ENCODE measurements at regions not wholly inside any gene's neighbourhood (a gene's known extent, or its start where the extent isn't known, plus 50 kb on each side); places are given as distances from the start of the nearest gene placed in this dataset.

- Histone ChIP-seq H3K27ac (ENCODE audit: insufficient read depth, low read length) (no peak overlapping the region), H3K4me3 (replicated peaks in 1 of 4; ENCODE audit: control extremely low read depth in 1 of 4, insufficient read depth in 1 of 4, low read depth in 3 of 4, low read length in 4 of 4) (no peak overlapping the region), H3K4me1 (ENCODE audit: control insufficient read depth, extremely low read depth, insufficient read depth, low read length) (no peaks in the 10 kb centered on the region), H3K9ac (ENCODE audit: insufficient read depth, low read length) (no peak overlapping the region), H3K79me2 (ENCODE audit: control insufficient read depth, insufficient read depth, low read length) (no peaks in the 10 kb centered on the region), H2AFZ (ENCODE audit: low read length) (no peak overlapping the region), H3K4me2 (ENCODE audit: extremely low read depth, insufficient read depth, low read length) (no peak overlapping the region), H3K9me3 (ENCODE audit: control insufficient read depth, insufficient read depth, low read depth, low read length) (no peaks in the 10 kb centered on the region), H3K36me3 (ENCODE audit: control insufficient read depth, insufficient read depth, low read length) (no peaks in the 10 kb centered on the region), H4K20me1 (ENCODE audit: control insufficient read depth, extremely low read depth, insufficient read depth, low read length) (peaks cover 1% of the 10 kb centered on the region), H3K27me3 (ENCODE audit: control insufficient read depth, insufficient read depth, low read length) (no peaks in the 10 kb centered on the region)
- peak in 1 of 2 donors; percentile 0 for DNase-seq (ENCODE audit: low read depth in 2 of 2)
- no peak for TF ChIP-seq EZH2 (IDR thresholded peaks at IDR 0.05; ENCODE audit: low read length, missing control alignments)
- TF ChIP-seq CTCF (conservative IDR thresholded peaks at IDR 0.05 in 1 of 2, IDR thresholded peaks at IDR 0.05 in 1 of 2; ENCODE audit: low read depth in 1 of 2, low read length in 2 of 2): no peak
Measured at GRCh38 chr5:86760661-86761060, 142.9 kb downstream of the COX7C start.

- Histone ChIP-seq H2AFZ (ENCODE audit: low read length) (no peak overlapping the region), H3K9ac (ENCODE audit: insufficient read depth, low read length) (no peak overlapping the region), H3K79me2 (ENCODE audit: control insufficient read depth, insufficient read depth, low read length) (no peaks in the 10 kb centered on the region), H3K27ac (ENCODE audit: insufficient read depth, low read length) (no peak overlapping the region), H3K27me3 (ENCODE audit: control insufficient read depth, insufficient read depth, low read length) (no peaks in the 10 kb centered on the region), H3K9me3 (ENCODE audit: control insufficient read depth, insufficient read depth, low read depth, low read length) (no peaks in the 10 kb centered on the region), H3K4me2 (ENCODE audit: extremely low read depth, insufficient read depth, low read length) (no peak overlapping the region), H3K36me3 (ENCODE audit: control insufficient read depth, insufficient read depth, low read length) (no peaks in the 10 kb centered on the region), H4K20me1 (ENCODE audit: control insufficient read depth, extremely low read depth, insufficient read depth, low read length) (peaks cover 1% of the 10 kb centered on the region), H3K4me3 (replicated peaks in 1 of 4; ENCODE audit: control extremely low read depth in 1 of 4, insufficient read depth in 1 of 4, low read depth in 3 of 4, low read length in 4 of 4) (no peak overlapping the region), H3K4me1 (ENCODE audit: control insufficient read depth, extremely low read depth, insufficient read depth, low read length) (no peaks in the 10 kb centered on the region)
- no peak for DNase-seq (ENCODE audit: low read depth in 2 of 2)
- no peak for TF ChIP-seq CTCF (conservative IDR thresholded peaks at IDR 0.05 in 1 of 2, IDR thresholded peaks at IDR 0.05 in 1 of 2; ENCODE audit: low read depth in 1 of 2, low read length in 2 of 2)
- no peak for TF ChIP-seq EZH2 (IDR thresholded peaks at IDR 0.05; ENCODE audit: low read length, missing control alignments)
Measured at GRCh38 chr5:86763929-86764328, 146.2 kb downstream of the COX7C start.

GRCh38 chr5:86765778-86766502, 148.2 kb downstream of the COX7C start:
- no peaks in the 10 kb centered on the region for H3K4me1 ChIP-seq (ENCODE audit: control insufficient read depth, extremely low read depth, insufficient read depth, low read length)
- H4K20me1 ChIP-seq (ENCODE audit: control insufficient read depth, extremely low read depth, insufficient read depth, low read length): peaks cover 1% of the 10 kb centered on the region
- no peaks in the 10 kb centered on the region for H3K79me2 ChIP-seq (ENCODE audit: control insufficient read depth, insufficient read depth, low read length)
- TF ChIP-seq EZH2 (IDR thresholded peaks at IDR 0.05; ENCODE audit: low read length, missing control alignments): no peak
- TF ChIP-seq CTCF (conservative IDR thresholded peaks at IDR 0.05 in 1 of 2, IDR thresholded peaks at IDR 0.05 in 1 of 2; ENCODE audit: low read depth in 1 of 2, low read length in 2 of 2): no peak
- no peaks in the 10 kb centered on the region for H3K9me3 ChIP-seq (ENCODE audit: control insufficient read depth, insufficient read depth, low read depth, low read length)
- H3K9ac ChIP-seq (ENCODE audit: insufficient read depth, low read length): no peak overlapping the region
- no peaks in the 10 kb centered on the region for H3K36me3 ChIP-seq (ENCODE audit: control insufficient read depth, insufficient read depth, low read length)
- H3K4me3 ChIP-seq (replicated peaks in 1 of 4; ENCODE audit: control extremely low read depth in 1 of 4, insufficient read depth in 1 of 4, low read depth in 3 of 4, low read length in 4 of 4): no peak overlapping the region
- H3K4me2 ChIP-seq (ENCODE audit: extremely low read depth, insufficient read depth, low read length): no peak overlapping the region
- H2AFZ ChIP-seq (ENCODE audit: low read length): no peak overlapping the region
- H3K27me3 ChIP-seq (ENCODE audit: control insufficient read depth, insufficient read depth, low read length): no peaks in the 10 kb centered on the region
- no peak overlapping the region for H3K27ac ChIP-seq (ENCODE audit: insufficient read depth, low read length)
- no peak for DNase-seq (ENCODE audit: low read depth in 2 of 2)
